GM12874 (cell line): ENCODE measurements at regions not wholly inside any gene's neighbourhood (a gene's known extent, or its start where the extent isn't known, plus 50 kb on each side); places are given as distances from the start of the nearest gene placed in this dataset.

Experiments used
- CTCF ChIP-seq: IDR thresholded peaks from 2 replicates; pipeline ENCODE4 v1.5.1; 2011; ENCODE audit warnings: low read depth, mild to moderate bottlenecking, control low read depth, low read length, moderate library complexity; ENCODE audit not compliant: insufficient read depth

GRCh38 chr10:10489805-10490571 is 527.7 kb upstream of the CELF2 start:
- no peak for TF ChIP-seq CTCF

- TF ChIP-seq CTCF = no peak
Measured at GRCh38 chr10:10490581-10490980, 527.1 kb upstream of the CELF2 start.

GRCh38 chr10:10492420-10492819 is 525.3 kb upstream of the CELF2 start:
- no peak for TF ChIP-seq CTCF

- TF ChIP-seq CTCF = no peak
Measured at GRCh38 chr10:10493833-10494232, 523.8 kb upstream of the CELF2 start.

- TF ChIP-seq CTCF = no peak
Measured at GRCh38 chr10:10497245-10497644, 520.4 kb upstream of the CELF2 start.

- TF ChIP-seq CTCF = no peak
Measured at GRCh38 chr10:10498781-10499180, 518.9 kb upstream of the CELF2 start.

GRCh38 chr10:10499839-10500238 is 517.8 kb upstream of the CELF2 start:
- TF ChIP-seq CTCF = no peak
